ES-I3 (cell line): ENCODE measurements at regions not wholly inside any gene's neighbourhood (a gene's known extent, or its start where the extent isn't known, plus 50 kb on each side); places are given as distances from the start of the nearest gene placed in this dataset.

Experiments
- H3K36me3 ChIP-seq: 2 replicates; pipeline ENCODE4 v1.6.1; 2013; ENCODE audit warnings: mild to moderate bottlenecking, low read length, control low read depth, moderate library complexity; ENCODE audit not compliant: insufficient read depth
- H3K4me1 ChIP-seq: 2 replicates; pipeline ENCODE4 v1.6.1; 2013; ENCODE audit warnings: mild to moderate bottlenecking, control low read depth, low read length; ENCODE audit not compliant: insufficient read depth
- H3K9ac ChIP-seq: 2 replicates; pipeline ENCODE4 v1.6.1; 2013; ENCODE audit warnings: low read depth, mild to moderate bottlenecking, low read length, moderate library complexity
- H3K9me3 ChIP-seq: 2 replicates; pipeline ENCODE4 v1.6.1; 2013; ENCODE audit warnings: mild to moderate bottlenecking, low read length, moderate library complexity; ENCODE audit not compliant: control insufficient read depth, insufficient read depth

DNA sequence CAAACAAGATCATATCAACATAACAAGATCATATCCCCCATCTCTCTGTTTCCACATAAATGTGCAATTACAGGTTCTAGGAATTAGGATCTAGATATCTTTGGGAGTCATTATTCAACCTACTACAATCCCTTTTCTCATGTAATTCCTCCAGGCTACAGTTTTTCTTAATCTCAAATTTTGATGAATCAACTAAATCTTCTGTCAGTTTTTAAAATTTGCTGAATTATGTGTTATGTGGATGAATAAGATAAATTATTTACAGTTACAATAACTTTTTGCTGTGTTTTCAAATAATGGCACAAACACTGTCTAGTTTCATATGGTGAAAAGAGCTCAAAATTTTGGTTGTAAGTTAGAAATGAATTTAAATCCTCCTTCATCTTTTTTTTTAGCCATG is 405.8 kb downstream of the FAM170A start:
- H3K9me3 ChIP-seq, result no peaks in the 10 kb centered on the region
- no peak overlapping the region for H3K9ac ChIP-seq
- H3K4me1 ChIP-seq, result no peaks in the 10 kb centered on the region
- H3K36me3 ChIP-seq, result no peaks in the 10 kb centered on the region

DNA sequence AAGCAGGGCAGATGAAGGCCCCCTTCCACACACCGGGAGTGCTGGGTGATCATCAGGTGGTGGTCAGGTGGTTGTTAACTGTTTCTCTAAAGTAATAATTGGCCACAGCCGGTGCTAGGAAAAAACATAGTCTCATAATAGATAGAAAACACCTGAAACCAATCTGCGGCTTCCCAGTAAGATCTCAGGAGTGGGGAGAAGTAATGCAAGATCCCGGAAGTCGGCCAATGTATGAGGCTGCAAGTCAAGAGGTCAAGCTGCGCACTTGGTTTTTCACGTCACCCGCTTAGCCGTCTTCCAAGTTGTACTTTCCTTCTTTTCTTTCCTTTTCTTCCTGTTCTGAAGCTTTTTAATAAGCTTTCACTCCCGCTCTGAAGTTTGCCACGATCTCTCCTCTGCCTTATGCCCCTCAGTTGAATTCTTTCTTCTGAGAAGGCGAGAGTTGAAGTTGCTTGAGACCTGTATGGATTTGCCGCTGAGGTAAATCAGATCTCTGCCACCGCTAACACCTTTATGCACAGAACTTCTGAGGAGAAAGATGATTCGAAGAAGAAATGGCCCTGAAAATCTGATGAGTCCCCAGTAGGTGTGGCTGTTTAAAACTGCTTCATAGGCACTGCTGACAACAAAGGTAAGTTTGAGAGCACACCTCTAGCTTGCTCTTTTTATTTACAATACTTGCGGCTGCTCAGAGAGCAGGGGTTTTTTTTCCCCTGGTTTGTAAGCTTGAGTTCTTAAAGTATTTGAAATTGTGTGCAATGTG is 406.6 kb downstream of the FAM170A start:
- H3K4me1 ChIP-seq, result no peaks in the 10 kb centered on the region
- H3K36me3 ChIP-seq, result no peaks in the 10 kb centered on the region
- no peaks in the 10 kb centered on the region for H3K9me3 ChIP-seq
- H3K9ac ChIP-seq, result no peak overlapping the region

DNA sequence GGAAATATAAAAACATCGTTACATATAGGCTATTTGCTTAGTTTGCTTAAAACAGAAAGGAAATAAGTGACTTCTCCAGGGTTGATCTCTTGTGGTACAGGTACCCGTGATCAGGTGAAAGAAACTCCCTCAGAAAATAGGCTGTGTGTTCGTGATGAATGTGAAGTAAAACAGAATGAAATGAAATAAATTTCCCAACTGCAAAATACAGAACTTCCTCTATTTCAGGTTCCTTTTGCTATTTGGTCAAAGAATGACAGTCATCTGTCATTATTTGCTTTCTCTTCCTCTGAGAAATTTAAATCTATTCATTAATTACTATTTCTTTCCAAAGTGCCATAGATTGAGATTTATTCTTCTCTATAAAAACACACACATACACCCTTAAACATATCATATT is 408.1 kb downstream of the FAM170A start:
- Histone ChIP-seq H3K4me1 (no peaks in the 10 kb centered on the region), H3K36me3 (no peaks in the 10 kb centered on the region), H3K9ac (no peak overlapping the region), H3K9me3 (no peaks in the 10 kb centered on the region)

DNA sequence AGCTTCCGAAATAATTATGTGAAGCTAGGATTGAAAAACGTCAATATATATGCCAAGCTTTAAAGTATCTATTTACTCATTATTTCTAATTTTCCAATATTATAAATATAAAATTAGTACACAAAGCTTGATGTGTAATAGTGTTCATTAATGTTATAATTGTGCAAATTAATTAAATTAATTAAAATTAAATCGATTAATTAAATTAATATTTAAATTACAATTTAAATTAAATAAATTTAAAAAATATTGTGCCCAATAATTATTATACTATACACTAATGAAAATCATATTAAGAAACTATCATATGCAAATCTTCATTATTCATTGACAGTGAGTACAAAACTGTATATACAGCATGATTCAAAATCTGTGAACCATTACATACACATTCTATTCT is 409.8 kb downstream of the FAM170A start:
- Histone ChIP-seq H3K4me1 (no peaks in the 10 kb centered on the region), H3K36me3 (no peaks in the 10 kb centered on the region), H3K9me3 (no peaks in the 10 kb centered on the region), H3K9ac (no peak overlapping the region)

DNA sequence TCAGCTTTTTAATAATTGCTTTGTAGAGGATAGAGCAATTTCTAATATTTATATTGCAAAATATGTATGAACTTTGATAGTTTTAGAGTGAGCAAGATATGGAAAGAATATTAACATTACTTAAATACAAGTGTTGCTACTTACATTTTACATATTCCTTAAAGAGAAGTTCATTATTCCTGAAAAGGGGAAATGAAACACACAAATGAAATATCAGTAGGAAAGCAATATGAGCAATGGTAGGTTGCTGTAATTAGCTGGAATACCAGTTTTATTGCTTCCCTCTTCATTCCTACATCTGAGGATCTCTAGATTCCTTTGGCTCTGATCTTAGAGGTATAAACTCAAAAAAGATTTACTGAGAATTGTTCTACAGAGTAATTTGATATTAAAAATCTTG is 414.1 kb downstream of the FAM170A start:
- Histone ChIP-seq H3K9ac (no peak overlapping the region), H3K9me3 (no peaks in the 10 kb centered on the region), H3K36me3 (no peaks in the 10 kb centered on the region), H3K4me1 (no peaks in the 10 kb centered on the region)

DNA sequence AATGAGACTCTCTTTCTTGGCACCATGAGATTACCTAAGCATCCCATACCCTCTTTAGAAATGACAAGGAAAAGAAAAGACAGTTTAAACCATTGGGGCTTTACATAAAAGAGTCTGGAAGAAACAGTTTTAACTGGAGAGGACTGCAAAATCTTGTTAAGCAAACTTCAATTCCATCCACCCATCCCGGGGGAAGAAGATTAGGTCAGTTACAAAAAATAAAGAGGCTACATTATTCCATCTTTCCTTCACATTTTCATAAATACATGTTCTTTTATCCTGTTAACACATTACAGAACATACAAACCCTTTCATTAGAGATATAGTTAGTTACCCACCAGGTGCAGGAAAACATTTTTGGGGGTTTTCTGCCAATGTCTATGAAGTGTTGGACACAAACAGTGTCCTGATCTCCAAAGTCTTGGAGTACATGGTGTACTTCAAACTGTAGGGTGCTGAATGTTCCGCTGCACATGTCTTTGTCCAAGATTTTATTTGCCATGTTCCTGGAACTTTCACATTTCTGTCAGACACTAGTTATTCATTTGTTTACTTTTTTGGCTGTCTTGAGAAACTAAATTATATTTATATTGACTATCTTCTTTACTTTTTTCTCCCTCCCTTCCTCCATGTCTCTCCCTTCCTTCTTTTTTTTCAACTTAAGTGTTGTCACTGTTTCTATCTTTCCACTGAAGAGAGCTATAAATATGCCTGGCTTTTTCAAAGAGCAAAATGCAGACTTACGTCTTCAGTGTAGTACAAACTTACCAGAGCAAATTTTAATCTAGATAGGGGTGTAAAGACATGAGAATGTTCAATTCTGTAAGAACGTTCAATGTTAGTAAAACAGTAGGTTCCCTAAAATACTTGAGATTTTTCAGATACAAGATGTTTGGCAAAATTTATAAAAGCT is 410.9 kb upstream of the PRR16 start:
- Histone ChIP-seq H3K9ac (no peak overlapping the region), H3K36me3 (no peaks in the 10 kb centered on the region), H3K9me3 (no peaks in the 10 kb centered on the region), H3K4me1 (no peaks in the 10 kb centered on the region)

DNA sequence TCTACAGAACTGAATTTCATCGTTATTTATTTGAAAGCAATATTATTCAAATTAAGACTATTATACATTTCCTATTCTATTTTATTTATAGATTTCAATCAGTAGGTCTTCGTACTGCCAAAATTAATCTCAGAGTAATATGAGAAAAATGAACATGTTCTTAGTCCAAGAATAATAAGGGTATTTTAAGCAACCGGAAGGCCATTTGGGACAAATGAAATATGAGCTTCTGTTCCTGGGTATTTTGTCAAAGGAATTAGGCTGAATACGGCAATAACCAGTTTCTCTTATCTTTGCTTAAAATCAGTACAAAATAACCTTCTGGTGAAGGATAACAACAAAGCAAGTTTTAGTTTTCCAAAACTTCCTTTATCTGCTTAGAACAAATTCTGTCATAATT is 410.3 kb upstream of the PRR16 start:
- no peaks in the 10 kb centered on the region for H3K9me3 ChIP-seq
- no peak overlapping the region for H3K9ac ChIP-seq
- H3K36me3 ChIP-seq, result no peaks in the 10 kb centered on the region
- no peaks in the 10 kb centered on the region for H3K4me1 ChIP-seq

DNA sequence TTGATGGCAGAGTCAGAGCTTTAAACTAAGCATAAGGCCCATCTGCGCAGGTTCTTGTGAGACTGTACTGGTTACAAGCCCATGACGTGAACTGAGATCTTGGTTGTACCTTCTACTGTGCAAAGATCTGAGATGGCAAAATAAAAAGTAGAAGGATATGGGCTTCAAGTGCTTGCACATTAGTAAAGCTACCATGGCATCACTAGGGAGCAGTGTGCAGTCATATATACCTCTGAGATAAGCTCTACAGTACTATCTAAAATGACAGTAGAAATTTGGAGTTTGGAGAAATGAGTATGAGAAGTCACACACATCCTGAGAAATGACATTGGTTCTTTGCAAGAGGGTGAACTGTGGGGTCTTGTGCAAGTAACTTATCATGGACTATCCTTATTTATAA is 408.2 kb upstream of the PRR16 start:
- H3K4me1 ChIP-seq, result no peaks in the 10 kb centered on the region
- H3K9ac ChIP-seq, result no peak overlapping the region
- no peaks in the 10 kb centered on the region for H3K9me3 ChIP-seq
- no peaks in the 10 kb centered on the region for H3K36me3 ChIP-seq

DNA sequence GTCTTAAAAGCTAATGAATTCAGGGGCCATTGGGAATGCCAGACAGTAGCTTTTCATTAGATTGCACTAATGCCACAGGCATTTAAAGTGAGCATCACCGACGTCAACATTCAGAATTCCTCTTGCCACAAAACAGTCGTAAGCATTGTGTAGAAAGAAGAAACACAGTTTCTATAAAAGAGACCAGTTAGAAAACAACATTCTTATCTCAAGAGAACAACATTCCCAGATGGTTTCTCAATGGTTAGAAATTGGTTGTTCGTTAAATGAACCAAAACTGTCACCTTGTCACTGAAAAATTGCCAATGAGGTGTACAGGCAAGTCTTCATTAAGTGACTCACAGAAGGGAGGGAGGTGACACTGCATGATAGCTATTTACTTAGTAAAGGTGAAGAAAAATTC is 401.6 kb upstream of the PRR16 start:
- Histone ChIP-seq H3K9me3 (no peaks in the 10 kb centered on the region), H3K9ac (no peak overlapping the region), H3K4me1 (no peaks in the 10 kb centered on the region), H3K36me3 (no peaks in the 10 kb centered on the region)

DNA sequence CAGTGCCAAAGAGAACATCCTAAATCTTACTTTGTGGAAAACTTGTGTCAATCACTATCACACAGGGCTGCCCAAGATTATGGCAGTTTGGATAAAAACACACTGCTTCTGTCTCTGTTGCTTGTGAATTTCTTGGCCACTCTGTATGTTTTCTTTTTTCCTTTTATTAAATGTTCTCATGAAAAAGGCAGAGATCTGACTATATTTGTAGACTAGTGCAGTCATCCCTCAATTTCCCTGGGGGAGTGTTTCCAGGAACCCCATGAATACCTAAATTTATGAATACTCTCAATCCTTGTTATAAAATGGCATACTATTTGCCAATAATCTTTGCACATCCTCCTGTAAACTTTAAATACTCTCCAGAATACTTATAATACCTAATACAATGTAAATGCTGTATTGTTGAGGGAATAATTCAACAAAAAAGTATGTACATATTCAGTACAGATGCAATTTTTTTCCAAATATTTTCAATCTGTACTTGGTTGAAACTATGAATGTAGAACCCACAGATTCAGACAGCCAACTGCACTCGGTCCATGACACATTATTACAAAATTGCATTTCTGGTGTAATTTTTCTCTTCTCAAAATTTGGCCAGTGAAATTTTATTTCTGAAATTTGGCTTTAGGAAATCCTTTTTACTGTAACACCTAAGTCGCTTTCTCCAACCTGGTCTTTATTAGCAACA is 391.9 kb upstream of the PRR16 start:
- Histone ChIP-seq H3K9me3 (no peaks in the 10 kb centered on the region), H3K36me3 (no peaks in the 10 kb centered on the region), H3K9ac (no peak overlapping the region), H3K4me1 (no peaks in the 10 kb centered on the region)

DNA sequence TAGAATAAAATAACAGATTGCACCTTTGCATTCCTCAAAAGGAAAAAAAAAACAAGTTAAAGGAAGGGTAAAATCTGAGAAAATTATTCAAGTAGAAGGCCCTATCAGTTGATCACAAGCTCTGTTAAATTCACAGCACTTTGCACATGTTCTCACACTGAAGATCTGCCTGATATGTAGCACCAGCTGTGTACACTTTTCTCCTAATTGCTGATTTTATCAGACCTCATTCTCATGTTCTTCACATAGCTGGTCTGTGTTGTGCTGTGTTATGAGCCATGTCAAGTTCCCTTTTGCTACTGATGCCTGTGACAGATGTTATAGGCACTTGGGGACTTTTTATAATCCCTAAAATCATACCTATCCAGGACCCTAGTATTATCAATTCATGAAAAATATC is 390.4 kb upstream of the PRR16 start:
- H3K36me3 ChIP-seq, result no peaks in the 10 kb centered on the region

DNA sequence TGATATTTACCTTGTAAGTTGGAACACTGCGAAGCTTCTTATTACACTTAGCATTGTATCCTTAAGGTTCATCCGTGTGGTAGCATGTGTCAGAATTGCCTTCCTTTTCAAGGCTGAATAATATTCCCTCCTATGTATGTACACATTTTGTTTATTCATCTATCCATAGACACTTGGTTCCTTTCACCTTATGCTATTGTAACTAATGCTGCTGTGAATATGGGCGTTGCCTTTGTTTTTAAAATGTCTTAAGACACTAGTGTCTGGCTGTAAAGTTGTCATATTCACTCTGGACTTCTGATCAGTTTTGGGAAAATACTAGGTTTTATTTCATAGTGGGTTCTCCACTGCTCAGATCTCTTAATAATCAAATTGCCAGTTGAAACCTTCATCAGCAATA is 383.3 kb upstream of the PRR16 start:
- Histone ChIP-seq H3K4me1 (no peaks in the 10 kb centered on the region; the same call in 1 of the 2 replicates), H3K9me3 (no peaks in the 10 kb centered on the region), H3K9ac (no peak overlapping the region), H3K36me3 (no peaks in the 10 kb centered on the region)

More for the DNA sequence above, 390.4 kb upstream of the PRR16 start:
- Histone ChIP-seq H3K4me1 (no peaks in the 10 kb centered on the region), H3K9me3 (no peaks in the 10 kb centered on the region), H3K9ac (no peak overlapping the region)

DNA sequence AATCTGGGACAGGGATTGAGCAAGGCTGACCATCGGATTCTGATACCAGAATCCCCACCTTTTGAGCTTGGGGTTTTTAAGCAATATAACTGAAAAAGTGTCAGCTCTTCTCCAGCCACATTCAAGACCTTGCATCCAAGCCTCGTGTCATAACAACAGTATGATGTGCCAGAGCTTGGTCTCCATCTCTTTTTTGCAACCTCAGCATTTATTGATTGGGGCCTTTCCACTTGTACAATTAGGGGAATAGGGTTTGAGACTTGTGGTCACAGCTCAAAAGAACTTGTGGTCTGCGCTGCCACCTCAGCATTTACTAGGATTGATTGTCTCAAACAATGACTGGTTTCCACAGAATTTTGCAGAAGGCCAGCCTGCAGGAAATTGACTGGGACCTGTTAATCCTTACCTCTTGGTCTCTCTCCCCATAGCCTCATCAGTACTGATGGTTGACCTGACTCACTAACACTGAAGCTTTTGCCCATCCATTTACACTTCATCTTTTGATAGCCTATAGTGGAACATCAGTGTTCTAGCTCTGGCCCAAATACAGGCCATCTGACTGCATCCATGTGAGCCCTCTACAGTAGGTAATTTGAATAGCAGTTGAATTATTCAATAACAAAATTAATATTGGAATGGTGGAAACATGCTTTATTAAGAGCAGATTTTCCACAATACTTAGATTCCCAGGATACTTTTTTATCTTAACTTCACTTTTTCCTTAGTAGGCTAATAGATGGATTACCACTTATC is 381.6 kb upstream of the PRR16 start:
- Histone ChIP-seq H3K4me1 (no peaks in the 10 kb centered on the region; the same call in 1 of the 2 replicates), H3K9ac (no peak overlapping the region)

More for the DNA sequence above, 381.6 kb upstream of the PRR16 start:
- Histone ChIP-seq H3K9me3 (no peaks in the 10 kb centered on the region), H3K36me3 (no peaks in the 10 kb centered on the region)
